Endothelial cell of umbilical vein (primary cell): ENCODE measurements at regions not wholly inside any gene's neighbourhood (a gene's known extent, or its start where the extent isn't known, plus 50 kb on each side); places are given as distances from the start of the nearest gene placed in this dataset.

ENCODE experiments used
- BruUV-seq: library from RNA; stranded (reverse); fragments of 400-500 nt; replicated peaks from 2 replicates; lab custom pipeline; 2021; lab: Mats Ljungman, UMichigan
- CTCF ChIA-PET: fragments of 300-600, 350-600 bp; sonication (Branson Sonifier 250); formaldehyde crosslinking; loops from one replicate; lab custom pipeline; 2021; ENCODE audit warnings: antibody characterized with exemption, inconsistent platforms; lab: Charles Lee
- POLR2A ChIA-PET: fragments of 300-600, 350-600 bp; sonication (Branson Sonifier 250); formaldehyde crosslinking; loops from one replicate; lab custom pipeline; 2021; ENCODE audit warnings: antibody characterized with exemption, inconsistent platforms; lab: Charles Lee
- DNase-seq: peaks from one replicate; pipeline ENCODE4 v3.0.0-alpha.2; 2011; ENCODE audit warnings: low read depth, low spot score
- FAIRE-seq: peaks from 2 replicates; lab custom pipeline; 2011; peaks lifted over from hg19 to GRCh38; lab: Jason Lieb, UNC
- H2AFZ ChIP-seq: 2 replicates; pipeline ENCODE4 v1.6.0; 2012; ENCODE audit warnings: low read depth, low read length, control low read depth, inconsistent platforms
- H3K27ac ChIP-seq: 2 replicates; pipeline ENCODE4 v1.5.1; 2011; ENCODE audit warnings: low read depth, mild to moderate bottlenecking, control low read depth, low read length, moderate library complexity; ENCODE audit not compliant: insufficient read depth
- H3K27me3 ChIP-seq, 2 experiments: 2 replicates each; pipeline versions ENCODE4 v1.6.0 to v1.6.1; 2011; ENCODE audit warnings: low read length in 2 of 2, mixed read lengths in 1 of 2; ENCODE audit not compliant: control insufficient read depth in 2 of 2, insufficient read depth in 2 of 2
- H3K36me3 ChIP-seq, 2 experiments: 2 replicates in 1 of 2; 3 replicates in 1 of 2; pipeline ENCODE4 v1.5.1; 2011; ENCODE audit warnings: low read length in 2 of 2, mild to moderate bottlenecking in 1 of 2, moderate library complexity in 1 of 2; ENCODE audit not compliant: control insufficient read depth in 2 of 2, insufficient read depth in 2 of 2; ENCODE audit errors: extremely low read depth in 1 of 2
- H3K4me1 ChIP-seq: 3 replicates; pipeline ENCODE4 v1.5.1; 2011; ENCODE audit warnings: mild to moderate bottlenecking, low read length; ENCODE audit not compliant: control insufficient read depth, insufficient read depth; ENCODE audit errors: extremely low read depth
- H3K4me2 ChIP-seq: 2 replicates; pipeline ENCODE4 v1.6.1; 2011; ENCODE audit warnings: low read length, control low read depth, mixed read lengths; ENCODE audit not compliant: insufficient read depth
- H3K4me3 ChIP-seq, 3 experiments: fragments of 200-600 bp in 1 of 3; sonication (generic), shearing (Covaris generic) in 1 of 3; replicated peaks in 1 of 3; 2 replicates each; pipeline ENCODE4 v1.5.1; 2011 to 2016; ENCODE audit warnings: control low read depth in 3 of 3, low read length in 3 of 3, mild to moderate bottlenecking in 2 of 3, inconsistent platforms in 1 of 3, low read depth in 1 of 3, moderate library complexity in 1 of 3; ENCODE audit not compliant: insufficient read depth in 1 of 3
- H3K79me2 ChIP-seq: 2 replicates; pipeline ENCODE4 v1.6.0; 2012; ENCODE audit warnings: low read length, inconsistent platforms; ENCODE audit not compliant: control insufficient read depth, insufficient read depth
- H3K9ac ChIP-seq: replicated peaks from 2 replicates; pipeline ENCODE3; 2011; ENCODE audit warnings: low read length, control low read depth; ENCODE audit not compliant: insufficient read depth; ENCODE audit errors: extremely low read depth
- H3K9me1 ChIP-seq: replicated peaks from 3 replicates; pipeline ENCODE4 v1.6.0; 2011; ENCODE audit warnings: mild to moderate bottlenecking, low read length; ENCODE audit not compliant: control insufficient read depth, insufficient read depth; ENCODE audit errors: extremely low read depth
- H3K9me3 ChIP-seq: replicated peaks from 2 replicates; pipeline ENCODE4 v1.5.1; 2012; ENCODE audit warnings: low read length, inconsistent platforms; ENCODE audit not compliant: control insufficient read depth, insufficient read depth
- H4K20me1 ChIP-seq: replicated peaks from 2 replicates; pipeline ENCODE3; 2011; ENCODE audit warnings: mild to moderate bottlenecking, low read length; ENCODE audit not compliant: control insufficient read depth, insufficient read depth; ENCODE audit errors: extremely low read depth
- CTCF ChIP-seq, 2 donors: IDR thresholded peaks; 1 replicate in 1 of 2; 2 replicates in 1 of 2; pipeline ENCODE4 v1.5.1; 2011; ENCODE audit warnings: low read length in 2 of 2, mild to moderate bottlenecking in 2 of 2, moderate library complexity in 2 of 2, control low read depth in 1 of 2, inconsistent platforms in 1 of 2, low read depth in 1 of 2; ENCODE audit not compliant: insufficient read depth in 1 of 2; ENCODE audit errors: extremely low read depth in 1 of 2
- EZH2 ChIP-seq: IDR thresholded peaks from 2 replicates; pipeline ENCODE4 v1.6.1; 2012; ENCODE audit warnings: borderline replicate concordance, low read depth, mild to moderate bottlenecking, moderate library complexity, low read length, inconsistent platforms; ENCODE audit not compliant: severe bottlenecking
- FOS ChIP-seq: IDR thresholded peaks from 2 replicates; pipeline ENCODE4 v1.6.1; 2011; ENCODE audit warnings: mild to moderate bottlenecking, low read length, moderate library complexity, borderline replicate concordance; ENCODE audit not compliant: insufficient read depth
- GATA2 ChIP-seq: IDR thresholded peaks from 2 replicates; pipeline ENCODE4 v1.7.0; 2011; ENCODE audit warnings: low read depth, mild to moderate bottlenecking, moderate library complexity, mixed read lengths, low read length; ENCODE audit not compliant: insufficient read length, insufficient read depth
- JUN ChIP-seq: IDR thresholded peaks from 2 replicates; pipeline ENCODE4 v1.6.1; 2011; ENCODE audit warnings: borderline replicate concordance, low read depth; ENCODE audit not compliant: insufficient read length, insufficient read depth
- MAX ChIP-seq: IDR thresholded peaks from 2 replicates; pipeline ENCODE4 v1.6.1; 2011; ENCODE audit not compliant: insufficient read depth, insufficient read length
- MYC ChIP-seq: IDR thresholded peaks from one replicate; pipeline ENCODE4 v1.6.1; 2011; ENCODE audit warnings: mild to moderate bottlenecking, low read depth, low read length
- POLR2A ChIP-seq: IDR thresholded peaks from 2 replicates; pipeline ENCODE4 v1.6.1; 2012; ENCODE audit warnings: low read depth, mild to moderate bottlenecking, control low read depth, low read length
- POLR2AphosphoS5 ChIP-seq: IDR thresholded peaks from 2 replicates; pipeline ENCODE4 v1.6.1; 2012; ENCODE audit warnings: low read depth, mild to moderate bottlenecking, control low read depth, low read length, moderate library complexity; ENCODE audit not compliant: insufficient read depth
- dilution Hi-C: fragments of 300-500 bp; cut with MboI; formaldehyde crosslinking; loops from one replicate; pipeline ENCODE4 v1.15.0; 2019; ENCODE audit warnings: low sequenced_read_pairs; ENCODE audit not compliant: extremely low pct_ligation_motif_present
- intact Hi-C: fragments of 100-400 bp; cut with micrococcal nuclease; formaldehyde crosslinking; loops from one replicate; pipeline ENCODE4 v1.10.0; 2022

GRCh38 chr3:88984832-88985231, 122.6 kb upstream of the EPHA3 start:
- FAIRE-seq, result no peak
- no peak overlapping the region for H3K9ac ChIP-seq
- H3K4me2 ChIP-seq, result no peak overlapping the region
- POLR2A ChIA-PET, result no interaction called here
- no peaks in the 10 kb centered on the region for H3K36me3 ChIP-seq
- DNase-seq, result no peak
- CTCF ChIA-PET, result no interaction called here
- no peak overlapping the region for H2AFZ ChIP-seq
- no peaks in the 10 kb centered on the region for H3K4me1 ChIP-seq
- BruUV-seq, result no TSS peak
- H4K20me1 ChIP-seq, result no peaks in the 10 kb centered on the region
- H3K79me2 ChIP-seq, result no peaks in the 10 kb centered on the region
- no peaks in the 10 kb centered on the region for H3K27me3 ChIP-seq
- no peaks in the 10 kb centered on the region for H3K9me1 ChIP-seq
- H3K27ac ChIP-seq, result no peak overlapping the region
- intact Hi-C loops (no loop called here), dilution Hi-C loops (no loop called here)
- TF ChIP-seq MYC (no peak), CTCF (IDR thresholded peaks at IDR 0.05; ENCODE audit: extremely low read depth in 1 of 2, insufficient read depth in 1 of 2, low read depth in 1 of 2, low read length in 2 of 2) (no peak), GATA2 (no peak), JUN (no peak), FOS (no peak), POLR2AphosphoS5 (no peak), POLR2A (no peak), MAX (no peak), EZH2 (no peak)
- H3K9me3 ChIP-seq, result peaks cover 3% of the 10 kb centered on the region
- no peak overlapping the region for H3K4me3 ChIP-seq
